ENCODE measurements at regions not wholly inside any gene's neighbourhood (a gene's known extent, or its start where the extent isn't known, plus 50 kb on each side); places are given as distances from the start of the nearest gene placed in this dataset.

- TF ChIP-seq TAF1 (conservative IDR thresholded peaks at IDR 0.05) (no peak), RXRA (IDR thresholded peaks at IDR 0.05) (no peak), NR2F2 (IDR thresholded peaks at IDR 0.05) (no peak), HNF4G (IDR thresholded peaks at IDR 0.05) (no peak), YY1 (IDR thresholded peaks at IDR 0.05) (no peak)
- TF ChIP-seq, protein P1, sequence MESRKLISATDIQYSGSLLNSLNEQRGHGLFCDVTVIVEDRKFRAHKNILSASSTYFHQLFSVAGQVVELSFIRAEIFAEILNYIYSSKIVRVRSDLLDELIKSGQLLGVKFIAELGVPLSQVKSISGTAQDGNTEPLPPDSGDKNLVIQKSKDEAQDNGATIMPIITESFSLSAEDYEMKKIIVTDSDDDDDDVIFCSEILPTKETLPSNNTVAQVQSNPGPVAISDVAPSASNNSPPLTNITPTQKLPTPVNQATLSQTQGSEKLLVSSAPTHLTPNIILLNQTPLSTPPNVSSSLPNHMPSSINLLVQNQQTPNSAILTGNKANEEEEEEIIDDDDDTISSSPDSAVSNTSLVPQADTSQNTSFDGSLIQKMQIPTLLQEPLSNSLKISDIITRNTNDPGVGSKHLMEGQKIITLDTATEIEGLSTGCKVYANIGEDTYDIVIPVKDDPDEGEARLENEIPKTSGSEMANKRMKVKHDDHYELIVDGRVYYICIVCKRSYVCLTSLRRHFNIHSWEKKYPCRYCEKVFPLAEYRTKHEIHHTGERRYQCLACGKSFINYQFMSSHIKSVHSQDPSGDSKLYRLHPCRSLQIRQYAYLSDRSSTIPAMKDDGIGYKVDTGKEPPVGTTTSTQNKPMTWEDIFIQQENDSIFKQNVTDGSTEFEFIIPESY (IDR thresholded peaks at IDR 0.05), result no peak
Observed at GRCh38 chr13:68676513-68677115, 1431.0 kb upstream of the ATXN8OS start (continued).

GRCh38 chr13:68675209-68675608, 1432.4 kb upstream of the ATXN8OS start:
- no peaks in the 10 kb centered on the region for H3K27me3 ChIP-seq (ENCODE audit: control insufficient read depth in 4 of 4, insufficient read depth in 4 of 4, low read length in 3 of 4)
- H3K36me3 ChIP-seq (ENCODE audit: control insufficient read depth in 4 of 4, insufficient read depth in 3 of 4, low read depth in 1 of 4, low read length in 3 of 4), result no peaks in the 10 kb centered on the region
- no peak overlapping the region for H3K9ac ChIP-seq (ENCODE audit: low read depth in 1 of 2, low read length in 2 of 2)
- no peaks in the 10 kb centered on the region for H3K9me3 ChIP-seq (ENCODE audit: control insufficient read depth in 4 of 4, low read length in 3 of 4)
- H3K27ac ChIP-seq (ENCODE audit: low read depth in 1 of 2, low read length in 2 of 2), result no peak overlapping the region
- 62% methylated on average over 2 of the region's 2 CpGs for WGBS
- no peak for TF ChIP-seq FOXA2 (IDR thresholded peaks at IDR 0.05)
- no peak for TF ChIP-seq HNF4A (conservative IDR thresholded peaks at IDR 0.05)
- TF ChIP-seq REST (IDR thresholded peaks at IDR 0.05), result no peak
- no peak for TF ChIP-seq RXRA (IDR thresholded peaks at IDR 0.05)
- TF ChIP-seq JUND (IDR thresholded peaks at IDR 0.05), result no peak
- H3K4me1 ChIP-seq (ENCODE audit: control insufficient read depth in 4 of 4, insufficient read depth in 4 of 4, low read length in 3 of 4), result no peaks in the 10 kb centered on the region
- no peak for DNase-seq (ENCODE audit: low spot score)
- H3K4me3 ChIP-seq (ENCODE audit: low read depth in 1 of 3, low read length in 3 of 3), result no peak overlapping the region

DNA sequence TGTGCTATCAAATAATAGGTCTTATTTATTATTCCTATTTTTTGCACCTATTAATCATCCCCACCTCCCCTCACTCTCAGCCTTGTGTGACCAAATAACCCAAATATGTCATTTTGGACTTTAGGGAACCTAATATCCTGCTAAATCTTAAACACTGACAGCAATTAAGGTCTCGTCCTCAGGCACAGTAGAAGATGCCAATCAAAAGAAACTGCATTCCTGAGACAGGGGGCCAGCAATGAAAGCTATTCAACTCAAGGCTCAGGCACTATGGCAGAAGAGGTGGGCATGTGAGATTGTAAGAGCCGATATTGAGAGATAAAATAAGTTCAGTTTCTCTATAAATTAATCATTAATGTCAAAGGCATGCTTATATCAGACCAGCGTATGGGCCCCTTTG, 1437.7 kb upstream of the PCDH9 start:
- TF ChIP-seq RXRA (IDR thresholded peaks at IDR 0.05), result no peak
- TF ChIP-seq, protein P2, sequence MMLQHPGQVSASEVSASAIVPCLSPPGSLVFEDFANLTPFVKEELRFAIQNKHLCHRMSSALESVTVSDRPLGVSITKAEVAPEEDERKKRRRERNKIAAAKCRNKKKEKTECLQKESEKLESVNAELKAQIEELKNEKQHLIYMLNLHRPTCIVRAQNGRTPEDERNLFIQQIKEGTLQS (IDR thresholded peaks at IDR 0.05), result no peak
- Histone ChIP-seq H3K27ac (ENCODE audit: low read depth in 1 of 2, low read length in 2 of 2) (no peak overlapping the region), H3K36me3 (ENCODE audit: control insufficient read depth in 4 of 4, insufficient read depth in 3 of 4, low read depth in 1 of 4, low read length in 3 of 4) (no peaks in the 10 kb centered on the region), H3K4me3 (ENCODE audit: low read depth in 1 of 3, low read length in 3 of 3) (no peak overlapping the region), H3K9ac (ENCODE audit: low read depth in 1 of 2, low read length in 2 of 2) (no peak overlapping the region), H3K27me3 (ENCODE audit: control insufficient read depth in 4 of 4, insufficient read depth in 4 of 4, low read length in 3 of 4) (no peaks in the 10 kb centered on the region), H3K4me1 (ENCODE audit: control insufficient read depth in 4 of 4, insufficient read depth in 4 of 4, low read length in 3 of 4) (no peaks in the 10 kb centered on the region), H3K9me3 (ENCODE audit: control insufficient read depth in 4 of 4, low read length in 3 of 4) (no peaks in the 10 kb centered on the region)
- 61% methylated on average over 3 of the region's 3 CpGs for WGBS
- no peak for DNase-seq (ENCODE audit: low spot score)
